K562 (cell line): ENCODE measurements at regions not wholly inside any gene's neighbourhood (a gene's known extent, or its start where the extent isn't known, plus 50 kb on each side); places are given as distances from the start of the nearest gene placed in this dataset.

Source experiments
- ATAC-seq: fragments of 200-7000 bp; cut with Tn5 transposase; 3 replicates; pipeline ENCODE4 v1.9.1; 2020; ENCODE audit warnings: moderate library complexity
- BruUV-seq: library from RNA; stranded (reverse); fragments of 400-500 nt; replicated peaks from 2 replicates; lab custom pipeline; 2021; lab: Mats Ljungman, UMichigan
- CTCF ChIA-PET: fragments of 300-600 bp; formaldehyde crosslinking; extraction: SDS; loops from one replicate; lab custom pipeline; 2021; ENCODE audit warnings: low intra/inter-chr PET ratio; lab: Yijun Ruan, JAX
- POLR2A ChIA-PET: fragments of 300-600, 350-650 bp; sonication (Branson Sonifier 250); formaldehyde crosslinking; extraction: SDS; loops from one replicate; lab custom pipeline; 2021; ENCODE audit warnings: antibody characterized with exemption, inconsistent platforms; lab: Yijun Ruan, JAX
- DNase-seq, 4 experiments: peaks; one replicate each; pipeline versions ENCODE4 v3.0.0 to v3.0.0-alpha.2; 2011 to 2018; ENCODE audit warnings: low spot score in 3 of 4, mixed read lengths in 3 of 4; ENCODE audit errors: extremely low read depth in 1 of 4
- FAIRE-seq: peaks from 2 replicates; lab custom pipeline; 2011; peaks lifted over from hg19 to GRCh38; lab: Jason Lieb, UNC
- H2AFZ ChIP-seq: 2 replicates; pipeline ENCODE4 v1.6.0; 2011; ENCODE audit warnings: low read depth, low read length, control low read depth, inconsistent platforms
- H3K27ac ChIP-seq: fragments of 200-600 bp; 3 replicates; pipeline ENCODE4 v1.8.0; 2011; ENCODE audit warnings: low read depth, mild to moderate bottlenecking, control low read depth, inconsistent platforms, low read length, moderate library complexity, mixed read lengths; ENCODE audit errors: extremely low read depth
- H3K27me3 ChIP-seq, 2 experiments: fragments of 300-600 bp in 1 of 2; 2 replicates in 1 of 2; 3 replicates in 1 of 2; pipeline versions ENCODE4 v1.6.0 to v1.8.0; 2011; ENCODE audit warnings: inconsistent platforms in 2 of 2, low read length in 2 of 2, mild to moderate bottlenecking in 1 of 2, mixed read lengths in 1 of 2, moderate library complexity in 1 of 2; ENCODE audit not compliant: control insufficient read depth in 2 of 2, insufficient read depth in 2 of 2
- H3K36me3 ChIP-seq: fragments of 300-600 bp; 3 replicates; pipeline ENCODE4 v1.8.0; 2011; ENCODE audit warnings: mild to moderate bottlenecking, low read length, inconsistent platforms; ENCODE audit not compliant: control insufficient read depth, insufficient read depth
- H3K4me1 ChIP-seq, 2 experiments: fragments of 200-600 bp in 1 of 2; replicated peaks in 1 of 2; 2 replicates in 1 of 2; 3 replicates in 1 of 2; pipeline versions ENCODE4 v1.5.1 to v1.8.0; 2011; ENCODE audit warnings: inconsistent platforms in 2 of 2, low read length in 2 of 2, mild to moderate bottlenecking in 1 of 2, mixed read lengths in 1 of 2, moderate library complexity in 1 of 2; ENCODE audit not compliant: control insufficient read depth in 2 of 2, insufficient read depth in 2 of 2
- H3K4me2 ChIP-seq: 2 replicates; pipeline ENCODE4 v1.6.1; 2011; ENCODE audit warnings: low read length, control low read depth, inconsistent platforms, mixed read lengths; ENCODE audit not compliant: insufficient read depth
- H3K4me3 ChIP-seq: fragments of 200-600 bp; sonication (generic), shearing (Covaris generic); 2 replicates; pipeline ENCODE4 v1.5.1; 2016; ENCODE audit warnings: control low read depth, inconsistent platforms
- H3K79me2 ChIP-seq: fragments of 200-600 bp; 3 replicates; pipeline ENCODE4 v1.8.0; 2011; ENCODE audit warnings: low read length, inconsistent platforms; ENCODE audit not compliant: control insufficient read depth, insufficient read depth
- H3K9ac ChIP-seq, 2 experiments: 2 replicates each; pipeline versions ENCODE4 v1.6.0 to v1.6.1; 2011; ENCODE audit warnings: low read depth in 2 of 2, low read length in 2 of 2, control low read depth in 1 of 2, inconsistent platforms in 1 of 2, mild to moderate bottlenecking in 1 of 2, mixed read lengths in 1 of 2; ENCODE audit not compliant: insufficient read depth in 1 of 2
- H3K9me1 ChIP-seq: one replicate; pipeline ENCODE4 v1.6.0; 2011; ENCODE audit warnings: inconsistent platforms, mild to moderate bottlenecking, low read length, moderate library complexity; ENCODE audit not compliant: control insufficient read depth, insufficient read depth
- H3K9me3 ChIP-seq: replicated peaks from 2 replicates; pipeline ENCODE4 v1.5.1; 2011; ENCODE audit warnings: low read depth, low read length, inconsistent platforms; ENCODE audit not compliant: control insufficient read depth, insufficient read depth
- H4K20me1 ChIP-seq: replicated peaks from 2 replicates; pipeline ENCODE4 v1.6.1; 2011; ENCODE audit warnings: low read length, inconsistent platforms, mixed read lengths; ENCODE audit not compliant: control insufficient read depth, insufficient read depth
- ARID1B ChIP-seq: fragments of 450-650 bp; IDR thresholded peaks from 2 replicates; pipeline ENCODE4 v1.6.1; 2016; ENCODE audit warnings: antibody characterized with exemption, mild to moderate bottlenecking, inconsistent platforms
- ATF7 ChIP-seq: fragments of 450-650 bp; IDR thresholded peaks from 2 replicates; pipeline ENCODE4 v1.7.1; 2014; ENCODE audit warnings: mild to moderate bottlenecking, moderate library complexity
- CREB1 ChIP-seq, 2 experiments: sonication (generic) in 1 of 2; formaldehyde crosslinking in 1 of 2; IDR thresholded peaks; 2 replicates each; pipeline versions ENCODE4 v1.6.1 to v1.8.0; 2012 to 2022; ENCODE audit warnings: inconsistent platforms in 1 of 2, mild to moderate bottlenecking in 1 of 2, missing genetic modification reagents in 1 of 2, moderate library complexity in 1 of 2
- ZFP36 ChIP-seq: fragments of 150-350 bp; IDR thresholded peaks from 2 replicates; pipeline ENCODE4 v1.6.1; 2018; ENCODE audit warnings: low read length, low read depth; ENCODE audit not compliant: partially characterized antibody
- WGBS: fragments of 100-300 bp; shearing (Covaris generic); methylation state at CpG from one replicate; pipeline ENCODE4 v1.1.6; 2016; ENCODE audit warnings: low coverage, mixed read lengths; ENCODE audit not compliant: insufficient coverage; ENCODE audit errors: missing lambda C conversion rate; 5-methylcytosine and 5-hydroxymethylcytosine counted together
- in situ Hi-C: fragments of 300-500 bp; cut with MboI; formaldehyde crosslinking; loops from 4 replicates; pipeline ENCODE4 v1.15.0; 2018; ENCODE audit warnings: inconsistent platforms, mixed read lengths
- intact Hi-C: fragments of 100-400 bp; cut with micrococcal nuclease; formaldehyde crosslinking; loops from 2 replicates; pipeline ENCODE4 v1.14.2; 2022
- TF ChIP-seq, protein P1 (sequence below): fragments of 450-650 bp; IDR thresholded peaks from 2 replicates; pipeline ENCODE4 v1.6.1; 2017; ENCODE audit warnings: mild to moderate bottlenecking, moderate library complexity
- TF ChIP-seq, protein P2 (sequence below): fragments of 450-650 bp; formaldehyde crosslinking; IDR thresholded peaks from 2 replicates; pipeline ENCODE4 v1.4.0; 2022; ENCODE audit warnings: missing genetic modification characterization
- TF ChIP-seq, protein P3 (sequence below): IDR thresholded peaks from 2 replicates; pipeline ENCODE4 v1.6.1; 2016; ENCODE audit warnings: missing genetic modification characterization, missing compliant biosample characterization
- TF ChIP-seq, protein P4 (sequence below): fragments of 200-400 bp; formaldehyde crosslinking; IDR thresholded peaks from 2 replicates; pipeline ENCODE4 v1.6.1; 2017; ENCODE audit warnings: mild to moderate bottlenecking, low read depth, low read length, moderate library complexity

DNA sequence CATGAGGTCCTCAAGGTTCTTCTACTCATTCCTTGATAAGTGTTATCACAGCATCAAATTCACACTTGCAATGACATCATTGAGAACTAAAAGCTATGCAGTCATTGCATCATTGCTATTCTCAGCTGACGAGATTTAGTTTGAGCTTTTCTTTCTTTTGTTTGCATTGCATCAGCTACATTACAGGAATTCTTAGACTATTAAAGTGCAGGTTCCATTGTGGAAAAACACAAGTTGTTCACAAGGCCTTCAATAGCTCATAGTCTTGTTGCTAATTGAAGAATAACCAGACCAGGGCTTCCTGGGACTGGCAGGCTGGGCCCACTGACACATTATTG lies 139.3 kb downstream of the CXCL12 start (continued):
- TF ChIP-seq CREB1 (IDR thresholded peaks at IDR 0.05) = peak; percentile 37; the same call in 1 of the 2 replicates
- no peak for TF ChIP-seq CREB1 (CRISPR knock-in tag; IDR thresholded peaks at IDR 0.05)
- TF ChIP-seq ATF7 = peak; percentile 95
- TF ChIP-seq, protein P1, sequence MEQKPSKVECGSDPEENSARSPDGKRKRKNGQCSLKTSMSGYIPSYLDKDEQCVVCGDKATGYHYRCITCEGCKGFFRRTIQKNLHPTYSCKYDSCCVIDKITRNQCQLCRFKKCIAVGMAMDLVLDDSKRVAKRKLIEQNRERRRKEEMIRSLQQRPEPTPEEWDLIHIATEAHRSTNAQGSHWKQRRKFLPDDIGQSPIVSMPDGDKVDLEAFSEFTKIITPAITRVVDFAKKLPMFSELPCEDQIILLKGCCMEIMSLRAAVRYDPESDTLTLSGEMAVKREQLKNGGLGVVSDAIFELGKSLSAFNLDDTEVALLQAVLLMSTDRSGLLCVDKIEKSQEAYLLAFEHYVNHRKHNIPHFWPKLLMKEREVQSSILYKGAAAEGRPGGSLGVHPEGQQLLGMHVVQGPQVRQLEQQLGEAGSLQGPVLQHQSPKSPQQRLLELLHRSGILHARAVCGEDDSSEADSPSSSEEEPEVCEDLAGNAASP = no peak
- 0 out of 2 replicates have a peak, but pooled peaks have one; percentile 26 for TF ChIP-seq ARID1B
- TF ChIP-seq, all 486 proteins: peak for 16

DNA sequence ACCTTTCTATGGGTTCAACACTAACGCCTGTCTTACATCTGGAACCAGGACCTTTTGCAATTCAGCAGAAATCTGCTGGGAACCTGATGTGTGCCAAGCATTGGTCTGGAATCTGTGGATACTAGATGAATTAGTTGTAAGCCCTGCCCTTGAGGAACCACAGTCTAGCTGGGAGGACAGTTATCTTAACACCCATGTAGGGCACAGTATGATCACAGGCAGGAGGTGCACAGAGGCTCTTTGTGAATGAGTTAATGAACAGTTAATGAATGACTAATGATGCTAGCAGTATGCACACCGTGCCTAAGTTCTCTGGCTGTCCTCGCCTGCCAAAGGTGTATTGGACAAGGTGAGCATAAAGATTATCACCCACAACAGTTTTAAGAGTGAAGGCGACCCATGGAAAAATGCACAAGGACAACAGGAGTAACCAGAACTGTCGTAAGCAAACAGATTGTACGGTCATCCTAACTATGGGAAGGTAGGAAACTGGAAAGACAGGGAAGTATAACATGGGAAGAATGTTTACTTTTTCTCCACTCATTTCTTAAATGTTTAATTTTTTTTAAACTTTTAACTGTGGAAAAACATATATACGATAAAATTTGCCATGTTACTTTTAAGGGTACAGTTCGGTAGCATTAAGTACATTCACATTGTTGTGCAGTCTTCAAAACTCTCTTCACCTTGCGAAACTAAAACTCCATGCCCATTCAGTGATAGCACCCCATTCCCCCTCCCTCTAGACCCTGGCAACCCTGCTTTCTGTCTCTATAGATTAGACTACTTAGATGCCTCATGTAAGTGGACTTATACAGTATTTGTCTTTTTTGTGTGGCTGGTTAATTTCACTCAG lies 139.9 kb downstream of the CXCL12 start:
- H3K4me2 ChIP-seq = no peak overlapping the region
- H3K27me3 ChIP-seq = no peaks in the 10 kb centered on the region
- no peak overlapping the region for H3K9ac ChIP-seq
- no peaks in the 10 kb centered on the region for H3K79me2 ChIP-seq
- no peak overlapping the region for H3K4me3 ChIP-seq
- no peaks in the 10 kb centered on the region for H3K9me3 ChIP-seq
- no peaks in the 10 kb centered on the region for H3K4me1 ChIP-seq
- in situ Hi-C loops = no loop called here
- BruUV-seq = no TSS peak
- H4K20me1 ChIP-seq = no peaks in the 10 kb centered on the region
- intact Hi-C loops = no loop called here
- no peak; the same call in 2 of the 3 replicates for ATAC-seq
- WGBS = 12% methylated on average over 9 of the region's 9 CpGs
- CTCF ChIA-PET = no interaction called here
- no peak overlapping the region for H2AFZ ChIP-seq
- POLR2A ChIA-PET = no interaction called here
- no peak for DNase-seq
- H3K36me3 ChIP-seq = no peaks in the 10 kb centered on the region
- no peaks in the 10 kb centered on the region for H3K9me1 ChIP-seq
- no peak overlapping the region for H3K27ac ChIP-seq
- no peak for FAIRE-seq
- TF ChIP-seq, protein P2, sequence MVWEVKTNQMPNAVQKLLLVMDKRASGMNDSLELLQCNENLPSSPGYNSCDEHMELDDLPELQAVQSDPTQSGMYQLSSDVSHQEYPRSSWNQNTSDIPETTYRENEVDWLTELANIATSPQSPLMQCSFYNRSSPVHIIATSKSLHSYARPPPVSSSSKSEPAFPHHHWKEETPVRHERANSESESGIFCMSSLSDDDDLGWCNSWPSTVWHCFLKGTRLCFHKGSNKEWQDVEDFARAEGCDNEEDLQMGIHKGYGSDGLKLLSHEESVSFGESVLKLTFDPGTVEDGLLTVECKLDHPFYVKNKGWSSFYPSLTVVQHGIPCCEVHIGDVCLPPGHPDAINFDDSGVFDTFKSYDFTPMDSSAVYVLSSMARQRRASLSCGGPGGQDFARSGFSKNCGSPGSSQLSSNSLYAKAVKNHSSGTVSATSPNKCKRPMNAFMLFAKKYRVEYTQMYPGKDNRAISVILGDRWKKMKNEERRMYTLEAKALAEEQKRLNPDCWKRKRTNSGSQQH (CRISPR knock-in tag) = no peak
- no peak for TF ChIP-seq ZFP36
- TF ChIP-seq, protein P3, sequence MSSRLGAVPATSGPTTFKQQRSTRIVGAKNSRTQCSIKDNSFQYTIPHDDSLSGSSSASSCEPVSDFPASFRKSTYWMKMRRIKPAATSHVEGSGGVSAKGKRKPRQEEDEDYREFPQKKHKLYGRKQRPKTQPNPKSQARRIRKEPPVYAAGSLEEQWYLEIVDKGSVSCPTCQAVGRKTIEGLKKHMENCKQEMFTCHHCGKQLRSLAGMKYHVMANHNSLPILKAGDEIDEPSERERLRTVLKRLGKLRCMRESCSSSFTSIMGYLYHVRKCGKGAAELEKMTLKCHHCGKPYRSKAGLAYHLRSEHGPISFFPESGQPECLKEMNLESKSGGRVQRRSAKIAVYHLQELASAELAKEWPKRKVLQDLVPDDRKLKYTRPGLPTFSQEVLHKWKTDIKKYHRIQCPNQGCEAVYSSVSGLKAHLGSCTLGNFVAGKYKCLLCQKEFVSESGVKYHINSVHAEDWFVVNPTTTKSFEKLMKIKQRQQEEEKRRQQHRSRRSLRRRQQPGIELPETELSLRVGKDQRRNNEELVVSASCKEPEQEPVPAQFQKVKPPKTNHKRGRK (tag) = no peak
- TF ChIP-seq, protein P4, sequence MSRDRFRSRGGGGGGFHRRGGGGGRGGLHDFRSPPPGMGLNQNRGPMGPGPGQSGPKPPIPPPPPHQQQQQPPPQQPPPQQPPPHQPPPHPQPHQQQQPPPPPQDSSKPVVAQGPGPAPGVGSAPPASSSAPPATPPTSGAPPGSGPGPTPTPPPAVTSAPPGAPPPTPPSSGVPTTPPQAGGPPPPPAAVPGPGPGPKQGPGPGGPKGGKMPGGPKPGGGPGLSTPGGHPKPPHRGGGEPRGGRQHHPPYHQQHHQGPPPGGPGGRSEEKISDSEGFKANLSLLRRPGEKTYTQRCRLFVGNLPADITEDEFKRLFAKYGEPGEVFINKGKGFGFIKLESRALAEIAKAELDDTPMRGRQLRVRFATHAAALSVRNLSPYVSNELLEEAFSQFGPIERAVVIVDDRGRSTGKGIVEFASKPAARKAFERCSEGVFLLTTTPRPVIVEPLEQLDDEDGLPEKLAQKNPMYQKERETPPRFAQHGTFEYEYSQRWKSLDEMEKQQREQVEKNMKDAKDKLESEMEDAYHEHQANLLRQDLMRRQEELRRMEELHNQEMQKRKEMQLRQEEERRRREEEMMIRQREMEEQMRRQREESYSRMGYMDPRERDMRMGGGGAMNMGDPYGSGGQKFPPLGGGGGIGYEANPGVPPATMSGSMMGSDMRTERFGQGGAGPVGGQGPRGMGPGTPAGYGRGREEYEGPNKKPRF = no peak
